HEK293 (cell line): ENCODE measurements at regions not wholly inside any gene's neighbourhood (a gene's known extent, or its start where the extent isn't known, plus 50 kb on each side); places are given as distances from the start of the nearest gene placed in this dataset.

Experiments
- ATF2 ChIP-seq: fragments of 450-650 bp; formaldehyde crosslinking; IDR thresholded peaks from 2 replicates; pipeline ENCODE4 v1.5.1; 2016; ENCODE audit warnings: missing biosample characterization, missing genetic modification characterization, low read depth
- CTCF ChIP-seq: fragments of 450-650 bp; formaldehyde crosslinking; IDR thresholded peaks from 2 replicates; pipeline ENCODE4 v1.5.1; 2016; ENCODE audit warnings: missing biosample characterization, missing genetic modification characterization
- ZFP37 ChIP-seq: fragments of 450-650 bp; formaldehyde crosslinking; IDR thresholded peaks from 2 replicates; pipeline ENCODE4 v1.5.1; 2016; ENCODE audit warnings: missing biosample characterization, missing genetic modification characterization

- TF ChIP-seq CTCF (tag by site-specific recombination): no peak
- TF ChIP-seq ATF2 (tag by site-specific recombination): no peak
- TF ChIP-seq ZFP37 (tag by site-specific recombination): no peak
These were observed 66.9 kb upstream of the TINAGL1 start for GRCh38 chr1:31509124-31510072.
